ENCODE measurements at regions not wholly inside any gene's neighbourhood (a gene's known extent, or its start where the extent isn't known, plus 50 kb on each side); places are given as distances from the start of the nearest gene placed in this dataset.

DNA sequence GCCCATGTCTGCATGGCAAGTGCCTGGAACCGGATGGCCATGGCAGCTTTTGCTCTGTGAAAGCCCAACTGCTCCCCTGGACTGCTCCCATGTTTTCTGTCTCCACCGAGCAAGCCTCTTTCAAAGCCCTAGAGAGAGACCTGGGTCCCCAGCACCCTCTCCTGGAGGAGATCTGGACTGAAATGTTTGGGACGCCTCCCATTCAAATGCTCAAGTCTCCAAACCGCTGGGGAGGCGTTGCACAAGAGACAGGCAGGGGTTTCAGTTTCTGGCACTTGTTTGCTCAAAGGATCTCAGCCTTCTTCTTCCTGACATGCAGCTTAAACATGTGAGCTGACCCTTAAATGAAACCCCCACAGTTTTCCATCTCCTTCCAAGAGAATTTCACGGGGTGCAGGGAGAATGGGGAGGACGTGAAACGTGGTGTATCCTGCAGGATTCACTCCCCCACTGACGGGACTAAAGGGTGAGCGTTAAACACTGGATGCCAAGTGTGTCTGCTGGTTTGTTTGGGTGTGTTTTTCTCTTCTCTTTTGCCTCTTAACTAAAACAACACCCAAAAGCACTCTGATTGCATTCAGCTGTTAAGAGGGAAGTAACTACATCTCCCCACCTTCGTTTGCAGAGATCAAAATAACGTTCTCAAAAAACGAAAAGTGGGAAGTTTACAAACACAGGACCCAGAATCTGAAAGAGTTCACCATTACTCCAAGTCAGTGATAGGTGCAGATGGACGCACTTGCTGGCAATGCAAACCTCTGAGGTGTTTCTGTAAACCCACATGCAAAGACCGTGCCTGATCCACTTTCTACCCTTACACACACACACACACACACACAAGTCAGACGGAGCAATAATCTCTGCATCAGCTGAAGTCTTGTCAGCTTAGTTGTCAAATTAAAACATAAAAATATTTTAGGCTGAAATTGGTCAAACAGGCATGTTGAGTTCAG lies 256.9 kb downstream of the C16orf95 start:
- H3K9me3 Mint-ChIP-seq: peaks cover 0 to under 1% (median 0%) of the 10 kb centered on the region in 7 donors
- no peak overlapping the region for H3K27ac Mint-ChIP-seq
- DNase-seq (no peak), ATAC-seq (ENCODE audit: low read depth in 2 of 2) (no peak)
- H3K4me1 Mint-ChIP-seq: peaks cover 2 to 17% (median 9%) of the 10 kb centered on the region in 3 donors
- no peaks in the 10 kb centered on the region for H3K36me3 Mint-ChIP-seq
- H3K27me3 Mint-ChIP-seq: peaks cover 11 to 63% (median 46%) of the 10 kb centered on the region in 3 donors
- peak overlapping the region in 3 of 8 donors; percentile 53 to 75 (median 59) for H3K4me3 Mint-ChIP-seq

DNA sequence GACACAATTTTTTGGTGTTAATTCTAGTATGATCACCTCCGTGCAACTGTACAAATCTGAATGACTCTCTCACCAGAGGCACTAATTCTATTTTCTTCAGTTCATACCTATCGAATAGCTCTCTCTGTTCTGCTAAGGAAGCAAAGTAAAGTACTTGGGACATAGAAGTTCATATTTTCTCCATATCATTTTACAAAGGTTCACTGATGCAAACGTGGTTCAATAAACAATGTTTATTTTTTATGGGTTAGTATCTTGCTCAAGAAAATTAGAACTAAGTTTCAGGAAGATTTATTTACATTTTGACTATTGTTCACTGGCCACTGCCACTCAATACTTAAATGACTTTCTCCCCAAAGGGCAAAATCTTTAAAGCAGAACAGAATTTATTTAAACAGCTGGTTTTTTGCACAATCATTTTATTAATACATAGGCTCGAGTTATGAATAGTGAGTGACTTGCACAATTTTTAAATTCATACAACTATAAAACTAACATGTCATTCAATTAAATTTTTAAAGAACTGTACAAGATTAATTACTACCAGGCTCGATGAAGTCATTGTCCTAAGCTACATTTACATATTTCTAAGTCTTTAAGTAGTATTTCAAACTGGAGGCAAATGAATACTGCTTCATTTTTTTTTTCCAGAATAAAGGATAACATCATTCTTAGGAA lies 255.8 kb downstream of the C16orf95 start:
- H3K4me3 Mint-ChIP-seq: no peak overlapping the region
- H3K9me3 Mint-ChIP-seq: peaks cover 0 to 2% (median 0%) of the 10 kb centered on the region in 7 donors
- no peaks in the 10 kb centered on the region for H3K36me3 Mint-ChIP-seq
- H3K27me3 Mint-ChIP-seq: peaks cover 10 to 70% (median 53%) of the 10 kb centered on the region in 3 donors
- DNase-seq: no peak
- H3K4me1 Mint-ChIP-seq: peaks cover 5 to 25% (median 12%) of the 10 kb centered on the region in 3 donors
- no peak overlapping the region for H3K27ac Mint-ChIP-seq
- no peak for ATAC-seq (ENCODE audit: low read depth in 2 of 2)

DNA sequence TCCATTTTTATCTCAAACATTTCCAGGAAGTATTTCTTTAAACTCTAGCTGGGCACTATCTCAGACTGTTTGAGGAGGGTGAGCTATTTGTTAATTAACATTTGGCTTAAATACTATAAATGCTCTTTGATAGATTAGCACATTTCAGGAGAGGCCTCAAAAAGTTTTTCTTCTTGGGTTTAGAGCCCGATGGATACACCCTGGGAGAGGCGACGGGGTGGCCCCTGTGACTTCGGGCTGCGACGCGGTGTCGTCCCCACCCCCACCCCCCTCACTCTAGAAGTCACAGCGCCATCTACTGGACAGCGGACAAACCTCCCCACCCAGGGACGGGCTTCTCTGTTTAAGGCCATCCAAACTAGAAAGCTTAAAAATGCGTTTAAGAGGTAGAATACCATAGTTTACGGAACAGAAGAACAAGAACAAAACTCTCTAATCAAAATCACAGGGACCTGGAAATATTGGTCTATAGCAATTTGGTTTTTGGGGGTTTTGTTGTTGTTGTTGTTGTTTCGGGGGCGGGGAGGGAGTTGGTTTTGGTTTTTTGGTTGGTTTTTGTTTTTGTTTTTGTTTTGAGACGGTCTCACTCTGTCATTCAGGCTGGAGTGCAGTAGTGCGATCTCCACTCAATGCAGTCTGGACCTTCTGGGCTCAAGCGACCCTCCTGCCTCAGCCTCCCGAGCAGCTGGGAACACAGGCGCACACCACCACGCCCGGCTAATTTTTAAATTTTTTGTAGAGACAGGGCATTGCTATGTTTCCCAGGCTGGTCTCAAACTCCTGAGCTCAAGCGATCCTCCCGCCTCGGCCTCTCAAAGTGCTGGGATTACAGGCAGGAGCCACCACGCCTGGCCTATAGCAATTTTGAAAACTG lies 254.4 kb downstream of the C16orf95 start:
- Mint-ChIP-seq H3K4me1 (peaks cover 5 to 25% (median 12%) of the 10 kb centered on the region in 3 donors), H3K4me3 (peak overlapping the region in 2 of 8 donors; percentile 9 to 35)
- DNase-seq: no peak

DNA sequence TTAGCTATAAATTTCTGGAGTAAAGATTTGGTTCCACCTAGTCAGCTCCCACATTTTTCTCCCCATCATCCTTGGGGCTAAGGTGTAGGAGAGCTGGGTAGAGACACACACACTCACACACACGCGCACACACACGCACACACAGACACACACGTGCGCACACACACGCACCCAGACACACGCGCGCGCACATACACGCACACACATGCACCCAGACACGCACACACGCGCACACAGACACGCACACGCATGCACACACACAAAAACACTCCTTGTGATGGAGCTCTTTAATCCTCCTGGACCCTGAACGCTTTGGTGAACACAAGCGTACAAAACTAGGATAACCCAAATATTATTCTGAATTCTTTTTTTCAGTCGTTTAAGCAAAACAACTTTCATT lies 253.6 kb downstream of the C16orf95 start:
- Mint-ChIP-seq H3K4me3 (no peak overlapping the region), H3K27ac (no peak overlapping the region), H3K4me1 (peaks cover 5 to 25% (median 12%) of the 10 kb centered on the region in 3 donors), H3K36me3 (no peaks in the 10 kb centered on the region), H3K27me3 (peaks cover 14 to 69% (median 66%) of the 10 kb centered on the region in 3 donors), H3K9me3 (peaks cover 0 to 2% (median 0%) of the 10 kb centered on the region in 7 donors)
- DNase-seq: no peak
- no peak for ATAC-seq (ENCODE audit: low read depth in 2 of 2)

More for the DNA sequence above, 254.4 kb downstream of the C16orf95 start:
- Mint-ChIP-seq H3K27ac (peak overlapping the region in 1 of 6 donors; percentile 19), H3K36me3 (no peaks in the 10 kb centered on the region), H3K9me3 (peaks cover 0 to 2% (median 0%) of the 10 kb centered on the region in 7 donors), H3K27me3 (peaks cover 10 to 70% (median 62%) of the 10 kb centered on the region in 3 donors)
- peak; percentile 35 to 39 for ATAC-seq (ENCODE audit: low read depth in 2 of 2)

DNA sequence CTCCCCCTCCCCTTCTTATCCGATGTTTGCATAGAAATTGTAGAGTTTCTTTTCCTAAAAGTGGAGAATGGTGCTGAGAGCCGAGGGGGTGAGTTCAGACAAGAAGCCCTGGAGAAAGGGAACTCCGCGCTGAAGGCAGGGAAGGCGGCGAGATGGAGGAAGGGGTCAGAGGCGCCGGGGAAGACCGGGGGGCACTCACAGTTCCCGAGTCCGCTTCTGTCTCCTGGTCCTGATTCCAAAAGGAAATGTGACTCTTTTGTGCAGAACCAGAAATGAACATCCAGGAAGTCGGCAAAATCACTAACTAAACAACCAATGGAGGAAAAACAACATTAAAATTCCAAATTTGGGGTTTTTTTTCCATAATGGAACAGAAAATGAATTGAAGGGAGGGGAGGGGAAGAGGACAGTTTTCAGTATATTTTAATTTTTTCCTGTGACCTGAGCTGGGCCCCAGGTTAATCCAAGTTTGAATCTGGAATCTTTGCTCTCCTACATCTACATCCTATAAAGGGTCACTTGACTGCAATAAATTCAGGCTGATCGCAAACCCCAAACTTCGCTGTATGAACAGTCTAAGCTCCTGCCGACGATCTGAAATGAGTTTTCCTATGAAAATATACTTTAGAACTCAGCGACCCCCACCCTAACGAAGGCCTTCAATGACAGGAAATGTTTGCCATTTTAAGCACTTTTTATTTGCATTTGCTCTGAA lies 252.3 kb downstream of the C16orf95 start:
- H3K4me1 Mint-ChIP-seq: peaks cover 5 to 25% (median 12%) of the 10 kb centered on the region in 3 donors
- DNase-seq (no peak), ATAC-seq (ENCODE audit: low read depth in 2 of 2) (no peak)
- H3K4me3 Mint-ChIP-seq: peak overlapping the region in 6 of 8 donors; percentile 43 to 79 (median 58)
- peak overlapping the region in 1 of 6 donors; percentile 84 for H3K27ac Mint-ChIP-seq
- H3K9me3 Mint-ChIP-seq: peaks cover 0 to 2% (median 0%) of the 10 kb centered on the region in 7 donors
- no peaks in the 10 kb centered on the region for H3K36me3 Mint-ChIP-seq
- peaks cover 14 to 67% (median 61%) of the 10 kb centered on the region in 3 donors for H3K27me3 Mint-ChIP-seq

DNA sequence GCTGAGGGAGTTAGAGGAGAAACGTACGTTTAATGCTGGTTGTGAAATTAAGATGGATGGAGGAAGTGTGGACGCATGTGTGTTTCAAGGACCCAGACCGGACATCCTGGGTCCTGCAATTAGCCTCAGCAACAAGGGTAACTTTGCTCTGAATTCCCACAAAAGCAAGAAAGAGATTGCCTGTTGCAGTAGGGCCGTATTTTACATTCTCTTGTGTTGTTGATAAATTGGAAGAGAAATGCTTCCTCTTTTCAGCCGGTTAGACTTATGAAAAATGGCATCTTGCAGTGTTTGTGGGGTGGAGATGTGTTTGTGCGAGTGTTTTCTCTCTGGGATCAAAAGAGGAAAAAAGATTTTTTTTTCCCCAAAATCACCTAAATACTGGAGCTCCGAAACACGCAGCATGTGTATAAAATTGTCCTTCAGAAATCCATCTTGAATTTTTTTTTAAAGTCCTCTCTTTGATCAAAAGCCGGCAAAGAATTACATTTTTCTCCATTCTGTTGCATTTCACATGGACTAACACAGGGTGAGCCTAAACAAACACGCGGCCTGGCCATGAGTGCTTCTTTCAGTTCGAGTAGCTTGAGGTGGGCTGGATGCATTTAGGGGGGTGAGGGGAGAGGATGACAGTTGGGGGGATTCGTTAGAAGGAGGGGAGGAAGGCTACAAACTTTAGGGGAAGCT lies 251.6 kb downstream of the C16orf95 start:
- peaks cover 0 to 2% (median 0%) of the 10 kb centered on the region in 7 donors for H3K9me3 Mint-ChIP-seq
- H3K36me3 Mint-ChIP-seq: no peaks in the 10 kb centered on the region
- no peak for ATAC-seq (ENCODE audit: low read depth in 2 of 2)
- DNase-seq: no peak
- H3K27me3 Mint-ChIP-seq: peaks cover 13 to 68% (median 61%) of the 10 kb centered on the region in 3 donors
- H3K27ac Mint-ChIP-seq: peak overlapping the region in 1 of 6 donors; percentile 66
- peak overlapping the region in 7 of 8 donors; percentile 43 to 77 (median 59) for H3K4me3 Mint-ChIP-seq
- H3K4me1 Mint-ChIP-seq: peaks cover 5 to 24% (median 12%) of the 10 kb centered on the region in 3 donors

DNA sequence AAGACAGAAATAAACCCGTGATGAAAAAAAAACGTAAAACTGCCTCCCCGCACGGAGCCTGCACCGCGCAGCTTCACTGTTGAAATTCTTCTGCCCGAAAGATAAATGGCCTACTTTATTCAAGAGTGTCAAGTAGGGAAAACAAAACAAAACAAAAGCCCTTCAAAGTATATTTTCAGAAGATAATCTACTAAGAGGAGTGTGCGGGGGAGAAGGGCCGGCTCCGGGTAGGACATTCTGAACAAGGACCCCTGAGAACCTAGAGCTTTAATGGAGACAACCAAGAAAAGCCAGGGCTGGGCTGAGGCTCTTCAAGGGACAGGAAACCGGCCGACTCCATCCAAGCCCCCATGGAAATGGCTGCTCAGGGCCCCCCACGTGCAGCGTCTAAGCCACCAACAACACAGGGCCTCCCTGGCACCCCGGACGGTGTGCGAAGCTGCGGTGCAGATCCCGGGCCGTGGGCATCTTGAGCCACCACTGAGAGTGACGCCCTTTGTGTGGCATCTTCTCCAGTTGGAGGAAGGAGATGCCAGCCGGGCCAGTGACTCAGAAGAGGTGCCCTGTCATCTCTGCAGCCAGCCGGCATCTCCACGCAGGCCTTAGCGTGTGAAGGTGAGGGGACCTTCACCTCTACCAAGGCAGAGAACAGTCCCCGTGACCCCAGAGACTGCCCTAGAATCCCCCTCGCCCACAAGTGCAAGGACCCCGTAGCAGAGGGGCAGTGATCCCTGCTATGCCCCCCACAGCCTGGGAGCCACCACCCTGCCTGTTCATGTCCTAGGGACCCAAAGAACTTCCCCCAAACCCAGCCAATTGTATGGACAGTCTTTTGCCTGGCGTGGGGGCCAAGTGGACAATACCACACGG lies 250.8 kb downstream of the C16orf95 start:
- Mint-ChIP-seq H3K4me1 (peaks cover 5 to 22% (median 12%) of the 10 kb centered on the region in 3 donors), H3K9me3 (peaks cover 0 to 2% (median 0%) of the 10 kb centered on the region in 7 donors), H3K4me3 (peak overlapping the region in 4 of 8 donors; percentile 29 to 73 (median 54)), H3K27ac (peak overlapping the region in 1 of 6 donors; percentile 37), H3K36me3 (no peaks in the 10 kb centered on the region), H3K27me3 (peaks cover 13 to 71% (median 57%) of the 10 kb centered on the region in 3 donors)
- ATAC-seq (ENCODE audit: low read depth in 2 of 2) (no peak), DNase-seq (no peak)

DNA sequence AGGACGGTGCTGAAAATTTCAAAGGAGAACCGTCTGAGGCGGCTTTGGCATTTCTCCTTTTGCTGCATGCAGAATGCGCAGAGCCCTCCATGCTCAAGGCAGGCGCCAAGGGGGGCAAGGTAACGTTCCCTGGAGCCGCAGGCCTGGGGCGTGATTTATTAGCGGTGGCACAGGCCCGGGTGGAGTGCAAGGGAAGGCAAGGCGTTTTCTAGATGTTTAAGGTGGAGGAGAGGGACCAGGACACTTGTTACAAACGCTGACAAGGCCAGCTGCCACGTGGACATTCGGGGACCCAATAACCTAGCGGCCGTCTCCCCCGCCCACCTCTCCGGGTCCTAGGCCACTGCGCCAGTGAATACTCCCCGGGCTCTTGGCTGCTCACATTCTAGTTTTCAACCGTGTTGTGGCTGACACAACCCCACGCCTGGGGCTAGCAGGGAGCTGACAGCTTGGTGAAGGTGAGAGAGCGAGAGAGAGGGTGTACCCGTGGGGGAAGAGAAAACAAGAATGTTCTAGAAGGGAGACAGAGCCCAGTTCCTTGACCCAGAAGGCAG lies 250.1 kb downstream of the C16orf95 start:
- Mint-ChIP-seq H3K27ac (no peak overlapping the region), H3K4me1 (peaks cover 5 to 22% (median 12%) of the 10 kb centered on the region in 3 donors), H3K4me3 (peak overlapping the region in 1 of 8 donors; percentile 29), H3K27me3 (peaks cover 13 to 72% (median 57%) of the 10 kb centered on the region in 3 donors), H3K36me3 (no peaks in the 10 kb centered on the region), H3K9me3 (peaks cover 0 to 2% (median 0%) of the 10 kb centered on the region in 7 donors)
- DNase-seq (no peak), ATAC-seq (ENCODE audit: low read depth in 2 of 2) (no peak)

DNA sequence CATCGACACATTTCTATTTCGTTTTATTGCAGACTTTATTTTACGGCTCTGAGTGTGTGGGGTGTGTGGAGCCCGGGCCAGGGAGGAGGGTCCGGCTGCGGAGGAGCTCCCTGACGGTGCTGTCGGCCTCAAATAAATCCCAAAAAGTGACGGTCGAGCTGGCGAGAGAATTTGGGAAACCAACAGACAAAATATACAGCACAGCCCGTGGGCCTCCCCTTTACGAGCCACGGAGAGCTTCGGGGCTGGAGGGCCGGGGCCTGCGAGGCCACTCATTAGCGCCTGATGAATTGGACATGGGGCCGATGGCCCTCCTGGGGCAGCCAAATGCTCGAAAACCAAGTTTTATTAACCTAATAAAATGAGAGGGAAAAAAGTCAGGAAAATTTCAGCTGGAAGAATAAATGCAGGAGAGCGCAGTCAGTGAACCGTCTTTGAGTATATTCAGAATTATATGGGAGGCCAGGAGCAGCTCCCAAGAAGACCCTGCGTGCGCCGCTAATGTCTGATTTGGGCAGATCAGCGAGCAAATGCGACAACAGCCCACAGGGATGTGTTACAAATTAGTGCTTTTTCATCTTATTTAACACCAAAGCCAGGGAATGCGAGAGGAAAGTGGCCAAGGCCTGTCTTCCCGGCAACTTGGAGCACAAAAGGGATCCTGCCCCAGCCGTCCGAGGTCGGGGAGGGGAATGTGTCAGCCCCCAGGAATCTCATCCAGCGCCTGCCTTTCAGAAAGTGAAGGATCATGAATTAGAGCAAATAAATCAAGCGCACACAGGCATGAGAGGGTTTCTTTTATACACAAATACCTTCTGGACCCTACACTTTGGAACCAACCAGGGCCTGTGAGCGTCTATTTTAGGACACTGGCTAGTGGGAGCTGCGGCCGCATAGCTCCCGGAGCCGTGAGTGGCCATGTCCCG lies 249.1 kb downstream of the C16orf95 start:
- ATAC-seq (ENCODE audit: low read depth in 2 of 2) (no peak), DNase-seq (no peak)
- no peaks in the 10 kb centered on the region for H3K36me3 Mint-ChIP-seq
- peaks cover 0 to 2% (median 0%) of the 10 kb centered on the region in 7 donors for H3K9me3 Mint-ChIP-seq
- H3K4me3 Mint-ChIP-seq: no peak overlapping the region
- H3K27me3 Mint-ChIP-seq: peaks cover 13 to 62% (median 47%) of the 10 kb centered on the region in 3 donors
- H3K27ac Mint-ChIP-seq: no peak overlapping the region
- H3K4me1 Mint-ChIP-seq: peaks cover 5 to 15% (median 12%) of the 10 kb centered on the region in 3 donors

DNA sequence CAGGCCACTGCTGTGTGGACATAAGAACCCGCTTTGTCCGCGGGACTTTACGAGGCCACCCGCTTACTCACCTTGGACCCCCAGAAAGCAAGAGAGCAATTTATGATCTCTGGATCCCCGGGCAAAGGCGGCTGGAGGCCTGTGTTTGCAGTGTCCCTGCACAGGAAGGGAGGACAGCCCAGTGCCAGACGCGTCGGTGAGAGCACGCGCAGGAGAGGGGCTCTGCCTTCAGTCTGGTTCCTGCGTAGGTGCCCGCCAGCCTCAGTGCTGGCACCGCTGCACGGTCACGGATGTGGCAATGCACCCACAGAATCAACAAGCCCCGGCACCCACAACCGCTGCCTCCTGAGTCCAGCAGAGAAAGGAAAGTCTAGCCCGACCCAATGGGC lies 248.4 kb downstream of the C16orf95 start:
- peak overlapping the region in 1 of 6 donors; percentile 62 for H3K27ac Mint-ChIP-seq
- ATAC-seq (ENCODE audit: low read depth in 2 of 2) (no peak), DNase-seq (no peak)
- peaks cover 0 to 2% (median 0%) of the 10 kb centered on the region in 7 donors for H3K9me3 Mint-ChIP-seq
- H3K4me3 Mint-ChIP-seq: no peak overlapping the region
- peaks cover 5 to 15% (median 12%) of the 10 kb centered on the region in 3 donors for H3K4me1 Mint-ChIP-seq
- H3K36me3 Mint-ChIP-seq: no peaks in the 10 kb centered on the region
- H3K27me3 Mint-ChIP-seq: peaks cover 13 to 58% (median 41%) of the 10 kb centered on the region in 3 donors
